GM12891 (cell line): ENCODE measurements at regions not wholly inside any gene's neighbourhood (a gene's known extent, or its start where the extent isn't known, plus 50 kb on each side); places are given as distances from the start of the nearest gene placed in this dataset.
"Not testable (repeated sequence)": the region's sequence is repeated elsewhere in the genome, so short reads cannot be mapped to it uniquely, and the experiment has no call there.

Experiments
- DNase-seq: peaks from one replicate; pipeline ENCODE4 v3.0.0; 2011; ENCODE audit warnings: low spot score; ENCODE audit not compliant: insufficient read length
- FAIRE-seq: peaks from 2 replicates; lab custom pipeline; 2011; peaks lifted over from hg19 to GRCh38; lab: Jason Lieb, UNC
- PAX5 ChIP-seq: IDR thresholded peaks from 2 replicates; pipeline ENCODE4 v1.6.1; 2011; ENCODE audit warnings: low read length, moderate library complexity, mild to moderate bottlenecking; ENCODE audit not compliant: insufficient read depth, severe bottlenecking
- POLR2A ChIP-seq: IDR thresholded peaks from 2 replicates; pipeline ENCODE4 v1.6.1; 2011; ENCODE audit warnings: low read depth, low read length, control low read depth
- POLR2AphosphoS5 ChIP-seq: IDR thresholded peaks from 2 replicates; pipeline ENCODE4 v1.6.1; 2011; ENCODE audit warnings: low read depth, low read length, control low read depth
- POU2F2 ChIP-seq: IDR thresholded peaks from 2 replicates; pipeline ENCODE4 v1.6.1; 2011; ENCODE audit warnings: low read depth, mild to moderate bottlenecking, control low read depth, low read length, moderate library complexity
- SPI1 ChIP-seq: IDR thresholded peaks from 2 replicates; pipeline ENCODE4 v1.6.1; 2011; ENCODE audit warnings: low read depth, low read length, control low read depth
- TAF1 ChIP-seq: IDR thresholded peaks from 2 replicates; pipeline ENCODE4 v1.6.1; 2011; ENCODE audit warnings: low read depth, low read length, control low read depth

DNA sequence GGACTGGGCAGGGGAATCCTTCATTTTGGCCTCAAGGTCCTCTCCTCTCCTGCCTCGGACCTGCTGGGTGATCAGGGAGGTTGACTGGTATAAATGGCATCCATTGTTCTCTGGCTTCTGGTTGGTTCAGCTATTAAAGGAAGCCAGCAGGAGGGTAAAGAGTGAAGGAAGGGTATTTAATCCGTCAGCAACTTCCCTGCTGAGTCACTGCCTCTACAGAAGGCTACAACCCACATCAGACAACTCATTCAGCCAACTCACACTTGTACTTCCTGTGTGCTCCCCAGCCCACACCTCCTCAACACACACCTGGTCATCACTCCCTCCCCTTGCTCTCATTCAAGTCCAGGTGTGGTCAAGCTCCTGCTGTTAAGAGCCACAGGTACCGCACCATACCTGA, 68.3 kb upstream of the MRPS9 start:
- no peak for TF ChIP-seq POLR2AphosphoS5
- TF ChIP-seq SPI1, result no peak
- TF ChIP-seq POU2F2, result no peak
- DNase-seq (no peak), FAIRE-seq (no peak)

DNA sequence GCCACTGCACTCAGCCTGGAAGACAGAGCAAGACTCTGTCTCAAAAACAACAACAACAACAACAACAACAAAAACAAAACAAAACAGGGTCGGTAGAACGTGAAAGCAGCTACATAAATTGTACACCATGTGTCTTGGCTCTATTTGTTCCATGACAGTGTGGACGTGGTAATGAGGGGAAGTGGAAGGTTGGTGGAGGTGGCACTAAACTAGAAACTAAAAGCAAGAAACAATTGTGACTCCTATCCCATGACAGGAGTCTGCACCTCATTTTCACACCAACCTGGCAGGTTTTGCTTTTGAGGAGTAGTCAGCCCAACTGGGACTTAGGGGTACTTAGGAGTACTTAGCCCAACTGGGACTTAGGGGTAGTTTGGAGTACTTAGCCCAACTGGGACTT, 62.5 kb upstream of the MRPS9 start:
- no peak for TF ChIP-seq PAX5
- TF ChIP-seq SPI1, result peak; percentile 43; the same call in 1 of the 2 replicates
- DNase-seq, result no peak
- peak; percentile 64 for FAIRE-seq

DNA sequence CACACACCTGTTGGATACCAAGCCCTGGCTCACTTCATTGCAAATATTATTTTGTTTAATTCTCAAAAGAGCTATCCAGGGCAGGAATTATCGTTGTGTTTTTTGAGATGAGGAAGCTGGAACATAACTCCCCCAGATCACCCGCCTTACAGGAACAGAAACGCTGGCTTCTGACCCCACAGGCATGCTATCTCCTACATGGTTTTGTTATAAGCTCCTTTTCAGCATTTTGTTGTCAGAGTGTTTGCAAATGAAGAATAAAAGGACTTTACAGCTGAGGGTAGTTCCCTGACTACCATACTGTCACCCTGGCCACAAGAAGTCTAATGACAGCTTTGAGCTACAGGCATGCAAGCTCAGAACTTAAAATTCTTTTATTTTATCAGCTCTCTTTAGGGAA, 62.0 kb upstream of the MRPS9 start:
- DNase-seq, result no peak
- TF ChIP-seq TAF1, result no peak
- 0 out of 2 replicates have a peak, but pooled peaks have one; percentile 25 for TF ChIP-seq SPI1
- TF ChIP-seq POLR2AphosphoS5, result no peak
- no peak for TF ChIP-seq PAX5
- TF ChIP-seq POU2F2, result no peak
- TF ChIP-seq POLR2A, result no peak
- FAIRE-seq, result no peak

DNA sequence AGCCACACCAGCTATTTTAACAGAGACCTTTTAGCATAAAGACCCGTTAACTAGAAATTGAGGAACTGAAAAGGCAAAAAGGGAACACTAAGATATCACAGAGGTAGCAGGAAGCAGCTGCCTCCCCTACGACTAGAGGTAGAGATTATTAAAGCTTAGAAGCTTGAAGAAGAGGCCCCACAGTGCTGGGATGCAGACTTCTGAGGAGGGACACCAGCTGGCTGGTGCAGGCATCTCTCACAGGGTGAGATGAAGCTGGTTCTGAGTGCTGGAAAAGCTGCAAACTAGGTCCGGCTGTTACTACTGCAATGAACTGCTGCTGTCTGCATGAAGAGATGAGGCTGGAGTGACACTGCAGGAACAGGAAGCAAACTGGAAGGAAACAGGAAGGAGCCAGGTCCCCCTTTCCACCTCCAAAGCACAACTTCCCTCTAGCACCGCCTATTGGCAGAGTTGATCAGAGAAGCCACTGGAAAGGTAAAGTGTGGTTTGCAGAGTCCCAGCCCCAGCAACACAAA, 61.2 kb upstream of the MRPS9 start:
- peak; percentile 42 for DNase-seq
- peak; percentile 94 for FAIRE-seq
- TF ChIP-seq POLR2AphosphoS5, result no peak
- peak; percentile 39; the same call in 1 of the 2 replicates for TF ChIP-seq POU2F2
- TF ChIP-seq TAF1, result no peak
- no peak for TF ChIP-seq POLR2A
- no peak for TF ChIP-seq PAX5
- TF ChIP-seq SPI1, result peak; percentile 99

DNA sequence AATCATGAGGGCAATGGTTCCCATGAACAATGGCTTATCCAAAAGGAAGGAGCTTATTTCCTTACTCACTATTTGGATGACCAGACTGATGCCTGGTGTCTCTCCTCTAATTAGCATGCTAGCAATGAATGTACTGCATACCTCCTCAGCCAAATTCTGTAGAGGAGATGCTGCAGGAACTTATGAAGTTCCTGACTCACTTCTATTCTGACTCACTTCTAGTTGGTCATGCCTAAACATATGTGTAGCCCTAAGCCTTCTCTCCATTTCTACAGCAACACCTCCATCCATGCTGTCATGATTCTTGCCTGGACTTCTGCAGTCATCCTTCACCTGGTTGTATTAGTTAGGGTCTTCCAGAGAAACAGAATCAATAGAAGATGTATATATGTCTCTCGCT, 59.9 kb upstream of the MRPS9 start:
- DNase-seq (no peak), FAIRE-seq (no peak)
- TF ChIP-seq POU2F2 (no peak), SPI1 (no peak), POLR2AphosphoS5 (no peak), POLR2A (no peak), TAF1 (no peak), PAX5 (no peak)

DNA sequence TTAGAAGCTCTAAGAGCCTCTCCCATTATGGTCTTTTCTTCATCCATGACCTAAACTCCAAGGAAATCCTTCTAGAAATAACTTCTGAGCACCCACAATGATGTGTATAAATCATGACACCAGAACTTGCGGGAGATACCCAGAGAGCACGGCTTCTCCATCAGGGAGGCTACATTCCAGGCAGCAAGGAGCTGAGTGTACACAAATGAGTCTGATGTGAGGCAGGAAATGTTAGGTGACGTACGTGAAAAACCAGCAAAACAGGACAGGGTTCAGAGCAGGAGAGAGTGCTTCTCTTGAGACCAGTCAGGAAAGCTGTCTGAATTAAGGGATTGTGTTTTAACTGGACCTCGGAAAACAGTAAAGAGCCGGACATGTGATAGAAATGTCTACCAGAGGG, 58.1 kb upstream of the MRPS9 start:
- FAIRE-seq, DNase-seq: not testable (repeated sequence)

DNA sequence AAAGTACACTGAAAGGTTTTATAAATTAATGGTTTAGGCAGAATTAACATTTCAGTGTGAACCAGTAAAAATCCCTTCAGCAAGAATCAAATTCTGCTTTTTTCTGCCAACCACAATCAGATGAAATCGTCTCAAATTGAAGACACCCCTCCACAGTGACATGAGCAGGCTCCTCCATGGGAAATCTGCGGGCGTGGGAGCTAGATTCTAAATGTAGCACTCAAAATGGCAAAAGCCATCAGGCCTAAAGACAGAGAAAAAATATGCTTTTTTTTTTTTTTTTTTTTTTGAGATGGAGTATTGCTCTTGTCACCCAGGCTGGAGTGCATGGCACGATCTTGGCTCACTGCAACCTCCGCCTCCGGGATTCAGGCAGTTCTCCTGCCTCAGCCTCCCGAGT, 55.8 kb upstream of the MRPS9 start:
- no peak for DNase-seq
- TF ChIP-seq PAX5 (no peak), TAF1 (no peak), SPI1 (no peak), POU2F2 (no peak), POLR2AphosphoS5 (no peak), POLR2A (no peak)
- FAIRE-seq, result no peak
